CD4-positive, alpha-beta T cell treated with Interleukin-17A for 1 hour (primary cell): ENCODE measurements at regions not wholly inside any gene's neighbourhood (a gene's known extent, or its start where the extent isn't known, plus 50 kb on each side); places are given as distances from the start of the nearest gene placed in this dataset.
A peak's percentile ranks its signal among the peaks of the same experiment; 100 is the strongest.
"Not testable (repeated sequence)": the region's sequence is repeated elsewhere in the genome, so short reads cannot be mapped to it uniquely, and the experiment has no call there.

Source experiments
- DNase-seq: peaks from one replicate; pipeline ENCODE4 v3.0.0-alpha.2; 2020

DNA sequence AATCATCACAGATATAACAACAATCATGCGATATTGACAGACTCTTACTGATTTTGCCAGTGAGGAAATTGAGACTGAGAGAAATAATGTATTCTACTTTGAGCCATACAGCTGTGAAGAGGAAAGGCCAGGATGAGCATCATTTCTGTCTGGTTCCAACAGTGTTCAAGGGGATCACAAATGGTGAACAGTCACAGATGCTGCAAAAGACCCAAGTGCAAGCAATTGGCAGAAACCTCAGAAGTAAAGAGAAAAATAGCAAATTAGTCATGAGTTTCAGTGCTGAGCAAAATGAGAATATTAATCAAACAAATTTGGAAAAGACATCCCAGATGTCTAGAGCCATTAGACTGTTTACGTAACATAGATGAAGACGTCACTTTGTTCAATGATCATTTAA, 114.1 kb downstream of the RAB38 start:
- no peak for DNase-seq

DNA sequence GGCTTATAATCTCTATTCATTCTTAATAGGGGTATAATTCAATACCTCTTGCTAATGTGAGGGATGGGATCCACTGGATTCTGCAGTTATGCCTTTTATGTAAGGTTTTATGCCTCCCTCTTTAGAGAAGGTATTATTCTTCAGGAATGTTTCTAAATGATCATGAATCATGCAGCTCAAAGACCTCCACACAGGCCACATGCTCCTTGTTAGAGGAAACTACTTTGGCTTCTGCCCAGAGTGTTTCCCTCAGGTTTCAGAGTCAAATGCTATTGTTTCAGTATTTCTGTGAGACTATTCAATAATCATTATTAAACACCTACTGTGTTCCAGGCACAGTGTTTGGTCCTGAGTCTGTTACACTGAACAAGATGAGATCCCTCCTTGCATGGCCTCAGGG, 115.9 kb downstream of the RAB38 start:
- no peak for DNase-seq

GRCh38 chr11:88051396-88051795, 123.8 kb downstream of the RAB38 start:
- no peak for DNase-seq

GRCh38 chr11:88050247-88050646, 125.0 kb downstream of the RAB38 start:
- DNase-seq, result no peak

GRCh38 chr11:88045288-88045687, 130.0 kb downstream of the RAB38 start:
- not testable (repeated sequence) for DNase-seq

- not testable (repeated sequence) for DNase-seq
Measured at GRCh38 chr11:88044658-88045057, 130.6 kb downstream of the RAB38 start.

GRCh38 chr11:88043149-88043548, 132.1 kb downstream of the RAB38 start:
- no peak for DNase-seq

DNA sequence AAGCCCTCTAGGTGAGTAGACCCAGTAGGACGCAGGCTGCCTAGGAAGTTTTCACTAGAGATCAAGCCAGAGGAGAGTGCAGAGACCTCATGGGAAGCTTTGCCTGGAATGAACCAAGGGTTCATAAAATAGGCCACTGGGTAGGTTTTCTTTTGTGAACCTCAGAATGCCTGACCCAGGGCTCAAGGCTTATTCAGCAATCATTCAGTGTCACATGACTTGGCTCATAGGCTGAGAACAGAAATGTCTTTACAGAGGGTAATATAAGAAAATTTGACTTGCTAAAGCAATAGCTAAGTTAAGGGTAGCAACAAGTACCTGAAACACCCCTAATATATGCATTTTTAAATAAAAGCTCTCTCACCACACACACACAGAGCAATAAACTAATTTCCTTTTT, 132.6 kb downstream of the RAB38 start:
- no peak for DNase-seq

DNA sequence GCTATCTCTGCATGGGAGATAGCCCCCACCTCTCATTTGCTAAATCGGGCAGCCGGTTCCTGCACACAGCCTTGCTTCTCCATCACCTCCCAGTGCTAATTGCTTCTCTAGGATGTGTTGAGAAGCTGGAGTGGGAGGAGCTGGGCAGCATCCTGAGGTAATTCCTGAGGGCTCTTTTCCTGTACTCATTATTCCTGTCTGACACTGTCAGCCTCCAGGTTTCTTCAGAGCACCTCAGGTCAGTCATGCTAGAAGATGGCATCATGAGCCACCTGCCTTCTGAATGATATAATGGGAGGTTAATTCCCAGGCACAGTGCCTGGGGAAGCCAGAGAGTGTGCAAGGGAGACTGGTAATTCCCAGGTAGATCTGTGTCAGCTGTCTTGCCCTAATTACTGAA, 133.0 kb downstream of the RAB38 start:
- no peak for DNase-seq

GRCh38 chr11:88041679-88042078, 133.6 kb downstream of the RAB38 start:
- no peak for DNase-seq

DNA sequence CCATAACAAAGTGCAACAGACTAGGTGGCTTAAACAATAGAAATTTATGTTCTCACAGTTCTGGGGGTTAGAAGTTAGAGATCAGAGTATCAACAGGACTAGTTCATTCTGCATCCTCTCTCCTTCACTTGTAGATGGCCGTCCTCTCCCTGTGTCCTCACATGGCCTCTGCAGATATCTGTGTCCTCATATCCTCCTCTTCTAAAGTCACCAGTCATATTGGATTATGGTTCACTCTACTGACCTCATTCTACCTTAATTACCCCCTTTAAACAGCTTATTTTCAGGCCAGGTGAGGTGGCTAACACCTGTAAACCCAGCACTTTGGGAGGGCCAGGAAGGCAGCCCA, 135.1 kb downstream of the RAB38 start:
- DNase-seq, result no peak

- no peak for DNase-seq
Measured at GRCh38 chr11:88039476-88040147, 135.6 kb downstream of the RAB38 start.

- DNase-seq, result no peak
Measured at GRCh38 chr11:88038063-88038462, 137.2 kb downstream of the RAB38 start.

GRCh38 chr11:88036701-88037100, 138.5 kb downstream of the RAB38 start:
- DNase-seq, result no peak

DNA sequence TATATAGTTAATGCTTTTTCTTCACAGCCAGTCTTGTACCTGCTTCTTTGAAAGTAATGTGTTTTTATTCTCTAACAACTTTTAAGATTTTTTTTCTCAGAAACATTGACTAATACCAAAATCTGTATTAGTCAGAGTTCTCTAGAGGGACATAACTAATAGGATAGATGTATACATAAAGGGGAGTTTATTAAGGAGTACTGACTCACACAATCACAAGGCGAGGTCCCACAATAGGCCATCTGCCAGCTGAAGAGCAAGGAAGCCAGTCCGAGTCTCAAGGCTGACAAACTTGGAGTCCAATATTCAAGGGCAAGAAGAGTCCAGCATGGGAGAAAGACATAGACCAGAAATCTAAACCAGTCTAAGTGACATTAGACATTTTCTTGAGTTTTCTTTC, 140.0 kb downstream of the RAB38 start:
- DNase-seq, result no peak

DNA sequence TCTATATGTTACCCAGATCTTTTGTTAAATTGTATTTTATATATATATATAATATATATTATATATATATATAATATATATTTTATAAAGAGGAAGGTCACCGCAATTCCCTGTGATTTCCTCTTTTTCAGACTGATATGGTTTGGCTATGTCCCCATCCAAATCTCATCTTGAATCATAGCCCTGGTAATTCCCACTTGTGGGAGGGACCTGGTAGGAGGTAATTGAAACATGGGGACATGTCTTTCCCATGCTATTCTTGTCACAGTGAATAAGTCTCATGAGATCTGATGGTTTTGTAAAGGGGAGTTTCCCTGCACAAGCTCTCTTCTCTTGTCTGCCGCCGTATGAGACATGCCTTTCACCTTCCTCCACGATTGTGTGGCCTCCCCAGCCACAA, 157.6 kb downstream of the RAB38 start:
- DNase-seq, result no peak

- peak; percentile 72 for DNase-seq
Measured at GRCh38 chr11:88016392-88017170, 158.7 kb downstream of the RAB38 start.

DNA sequence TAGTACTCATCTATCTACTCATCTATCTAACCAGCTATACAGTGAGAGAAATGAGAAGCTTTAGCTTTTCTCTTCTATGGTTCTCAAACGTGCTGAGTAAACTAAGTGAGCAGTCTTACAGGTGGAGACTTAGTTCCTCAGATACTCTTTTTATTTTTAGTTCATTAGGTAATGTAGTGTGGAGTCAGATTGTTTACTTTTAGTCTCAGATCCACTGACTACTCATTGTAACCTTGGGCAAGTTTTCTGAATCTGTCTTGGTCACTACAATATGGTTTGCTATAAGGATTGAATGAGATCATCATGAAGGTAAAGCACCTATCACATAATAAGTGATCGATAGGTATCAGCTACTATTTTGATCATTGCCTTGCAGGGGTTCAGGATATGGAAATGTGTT, 160.1 kb downstream of the RAB38 start:
- no peak for DNase-seq

DNA sequence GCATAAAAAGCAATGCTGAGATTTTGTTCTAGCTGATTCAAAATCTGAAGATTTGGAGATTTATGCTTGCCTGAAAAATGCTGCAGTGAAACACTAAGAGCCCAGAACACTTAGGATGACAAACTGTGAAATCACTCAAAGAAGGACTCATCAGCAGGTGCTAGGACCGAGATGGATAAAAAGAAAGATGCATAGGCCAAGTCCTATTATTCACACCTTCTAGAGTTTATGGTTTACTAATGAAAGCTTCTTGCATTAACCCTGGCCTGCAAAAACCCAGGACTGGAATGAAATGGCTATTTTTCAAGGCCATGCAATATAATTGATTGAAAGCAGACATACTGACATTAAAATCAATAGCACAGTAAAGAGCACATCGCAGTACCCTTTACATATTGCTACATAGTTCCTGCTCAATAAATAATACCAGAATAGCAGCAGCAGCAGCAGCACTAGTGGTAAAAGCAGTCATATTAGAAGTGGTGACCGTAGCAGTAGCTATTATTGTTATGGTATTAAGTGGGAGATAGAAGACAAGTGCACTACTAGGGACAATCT, 161.7 kb downstream of the RAB38 start:
- no peak for DNase-seq

DNA sequence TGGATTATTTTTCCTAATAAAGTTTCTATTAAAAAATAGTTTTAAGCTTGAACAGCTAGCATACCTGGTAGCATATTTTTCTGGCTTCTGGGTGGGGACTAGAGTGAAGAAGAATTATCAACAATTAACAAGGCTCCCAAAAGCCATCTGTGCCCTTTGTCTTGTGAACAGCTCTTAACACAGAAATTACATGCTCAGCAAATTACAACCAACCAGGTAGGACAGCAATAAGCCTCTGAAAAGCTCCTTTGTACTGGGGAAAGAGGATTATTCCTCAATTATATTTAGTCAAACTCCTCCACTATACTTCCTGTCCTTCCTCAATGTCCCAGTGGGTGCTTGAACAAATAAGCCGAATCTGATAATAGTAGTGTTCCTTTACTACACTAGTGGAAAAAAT, 162.8 kb downstream of the RAB38 start:
- DNase-seq, result no peak

DNA sequence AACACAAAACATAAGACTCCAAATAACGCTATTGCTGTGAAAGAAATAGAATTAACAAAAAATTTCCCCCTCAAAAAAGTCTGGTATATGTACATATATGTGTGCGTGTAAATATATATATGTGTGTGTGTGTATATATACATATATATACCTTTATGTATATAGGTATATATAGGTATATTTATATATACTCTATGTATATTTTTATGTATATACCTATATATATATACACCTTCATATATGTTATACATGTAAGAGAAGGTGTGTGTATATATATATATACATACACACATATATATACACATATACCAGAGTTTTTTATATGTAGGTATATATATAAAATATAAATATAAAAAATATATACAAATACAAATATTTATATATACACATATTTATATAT, 199.2 kb downstream of the RAB38 start:
- no peak for DNase-seq

DNA sequence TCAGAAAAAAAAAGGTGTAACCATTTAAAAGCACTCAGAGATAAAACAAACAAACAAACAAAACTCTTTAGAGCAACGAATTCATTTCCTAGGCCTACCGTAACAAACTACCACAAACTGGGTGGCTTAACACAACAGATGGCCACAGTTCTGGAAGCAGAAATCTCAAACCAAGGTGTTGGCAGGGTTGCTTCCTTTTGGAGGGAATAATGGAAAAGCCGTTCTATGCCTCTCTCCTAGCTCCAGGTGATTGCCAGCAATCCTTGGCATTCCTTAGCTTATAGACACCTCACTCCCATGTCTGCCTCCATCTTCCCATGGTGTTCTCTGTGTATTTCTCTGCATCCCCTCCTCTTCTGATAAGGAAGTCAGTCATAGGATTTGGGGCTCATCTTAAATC, 200.4 kb downstream of the RAB38 start:
- DNase-seq, result no peak

GRCh38 chr11:87972133-87972532, 203.1 kb downstream of the RAB38 start:
- DNase-seq, result no peak

GRCh38 chr11:87971354-87971753, 203.9 kb downstream of the RAB38 start:
- no peak for DNase-seq

DNA sequence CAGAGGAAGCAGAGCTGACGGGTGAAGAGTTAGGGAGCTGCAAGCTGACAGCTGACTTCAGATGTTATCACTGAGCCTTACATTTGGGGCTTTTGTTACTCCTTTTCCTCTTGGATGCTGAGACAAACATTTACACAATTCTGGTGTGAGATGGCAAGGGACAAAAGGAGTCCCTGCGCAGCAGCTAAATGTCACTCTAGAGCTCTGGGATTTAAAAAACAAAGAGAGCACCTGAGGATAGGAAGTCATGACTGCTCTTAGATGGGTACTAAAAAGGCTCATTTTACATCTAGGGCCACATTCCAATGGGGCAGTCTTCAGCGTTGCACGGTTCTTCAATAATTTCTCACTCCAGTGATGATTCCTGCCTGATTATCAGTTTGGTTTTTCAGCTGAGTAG, 204.5 kb downstream of the RAB38 start:
- DNase-seq, result no peak
